ENCODE measurements at regions not wholly inside any gene's neighbourhood (a gene's known extent, or its start where the extent isn't known, plus 50 kb on each side); places are given as distances from the start of the nearest gene placed in this dataset.
"Not testable (repeated sequence)": the region's sequence is repeated elsewhere in the genome, so short reads cannot be mapped to it uniquely, and the experiment has no call there.

GRCh38 chr1:104331763-104332162 lies 582.1 kb downstream of the AMY1C start:
- no peak for DNase-seq

GRCh38 chr1:104337927-104338326 lies 588.2 kb downstream of the AMY1C start:
- DNase-seq: not testable (repeated sequence)

DNA sequence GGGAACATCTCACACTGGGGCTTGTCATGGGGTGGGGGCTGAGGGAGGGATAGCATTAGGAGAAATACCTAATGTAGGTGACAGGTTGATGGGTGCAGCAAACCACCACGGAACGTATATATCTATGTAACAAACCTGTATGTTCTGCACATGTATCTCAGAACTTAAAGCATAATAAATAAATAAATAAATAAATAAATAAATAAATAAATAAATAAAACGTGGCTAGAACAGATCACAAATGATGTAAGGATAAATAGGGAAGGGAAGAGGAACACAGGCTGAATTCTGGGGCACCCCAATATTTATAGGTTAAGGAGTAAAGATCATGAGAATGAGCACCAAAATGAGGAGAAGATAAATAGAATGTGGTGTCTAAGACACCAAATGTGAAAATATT lies 592.2 kb downstream of the AMY1C start:
- no peak for DNase-seq

GRCh38 chr1:104348277-104348676 lies 598.6 kb downstream of the AMY1C start:
- DNase-seq: no peak

DNA sequence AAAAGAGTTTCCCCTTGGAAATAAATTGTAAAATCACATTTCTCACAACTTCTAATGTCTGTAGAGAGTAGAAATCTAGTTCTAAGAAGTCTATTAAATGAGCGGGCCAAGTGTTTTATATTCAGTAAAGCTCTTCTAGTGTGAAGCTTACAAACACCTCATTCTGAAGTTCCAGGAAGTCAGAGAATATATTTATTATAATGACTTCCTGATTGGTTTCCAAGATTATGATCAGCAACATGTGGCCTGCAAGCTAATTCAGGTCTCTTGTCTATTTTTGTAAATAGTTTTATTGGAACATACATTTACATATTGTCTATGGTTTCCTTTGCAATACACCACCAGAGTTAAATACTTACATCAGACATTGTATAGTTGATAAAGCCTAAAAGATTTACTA lies 603.9 kb downstream of the AMY1C start:
- no peak for DNase-seq

DNA sequence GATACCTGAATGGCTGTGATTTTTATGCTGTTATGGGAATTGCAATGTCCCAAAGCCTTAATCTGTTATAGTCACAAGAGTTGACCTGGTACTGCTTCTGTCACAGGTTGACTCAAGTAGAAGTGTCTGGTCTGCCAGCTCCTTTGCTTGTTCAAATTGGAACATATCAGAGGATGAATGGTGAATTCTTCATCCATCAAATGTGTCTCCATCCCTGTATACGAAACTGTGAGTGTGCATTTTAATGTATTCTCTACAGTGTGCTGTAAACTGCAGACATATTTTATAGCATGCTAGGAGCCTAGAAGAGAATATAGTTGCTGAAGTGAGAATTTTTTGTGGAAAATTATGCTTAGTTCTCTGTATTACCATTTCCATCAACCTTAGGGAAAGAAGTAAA lies 608.4 kb downstream of the AMY1C start:
- no peak for DNase-seq

DNA sequence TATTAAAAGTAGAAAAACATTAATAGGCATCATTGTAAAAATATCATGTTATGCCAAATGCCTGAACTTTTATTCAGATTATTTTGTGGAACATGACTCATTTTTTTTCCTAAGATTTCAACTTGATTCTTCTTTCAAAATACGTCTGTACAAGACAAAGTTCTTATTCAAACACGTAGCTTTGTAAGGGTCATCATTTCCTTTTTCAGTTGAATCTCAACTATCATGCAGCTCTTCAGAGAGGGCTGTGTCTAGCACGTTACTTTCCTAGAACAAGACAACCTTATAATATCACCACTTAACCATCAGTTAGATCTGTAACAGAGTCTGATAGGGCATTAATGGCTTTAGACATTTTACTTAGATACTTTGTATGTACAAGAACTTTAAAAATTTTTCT lies 608.9 kb downstream of the AMY1C start:
- DNase-seq: no peak

DNA sequence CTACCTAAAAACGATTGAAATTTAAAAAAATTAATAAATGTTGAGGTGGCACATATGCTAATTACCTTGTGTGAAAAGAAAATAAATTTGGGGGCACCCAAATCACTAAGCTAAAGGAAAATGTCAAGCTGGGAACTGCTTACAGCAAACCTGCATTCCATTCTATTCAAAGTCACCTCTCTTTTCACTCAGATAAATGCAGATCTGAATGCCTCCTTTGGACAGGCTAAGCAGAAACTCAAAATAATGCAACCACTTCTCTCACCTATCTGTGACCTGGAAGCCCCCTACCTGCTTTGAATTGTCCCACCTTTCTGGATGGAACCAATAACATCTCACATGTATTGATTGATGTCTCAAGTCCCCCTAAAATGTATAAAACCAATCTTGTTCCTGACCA lies 628.7 kb downstream of the AMY1C start:
- no peak for DNase-seq

DNA sequence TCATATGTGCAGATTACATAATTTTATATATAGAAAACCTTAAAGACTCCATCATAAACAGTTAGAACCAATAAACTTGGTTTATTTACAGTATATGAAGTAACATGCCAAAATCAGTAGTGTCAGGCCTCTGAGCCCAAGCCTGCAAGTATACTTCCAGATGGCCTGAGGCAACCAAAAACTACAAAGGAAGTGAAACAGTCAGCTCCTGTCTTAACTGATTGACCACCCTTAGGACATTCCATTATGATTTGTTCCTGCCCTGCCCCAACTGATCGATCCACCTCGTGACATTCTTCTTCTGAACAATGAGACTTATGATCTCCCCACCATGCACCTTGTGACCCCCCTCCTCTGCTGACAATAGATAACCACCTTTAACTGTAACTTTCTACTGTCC lies 630.3 kb downstream of the AMY1C start:
- DNase-seq: no peak

DNA sequence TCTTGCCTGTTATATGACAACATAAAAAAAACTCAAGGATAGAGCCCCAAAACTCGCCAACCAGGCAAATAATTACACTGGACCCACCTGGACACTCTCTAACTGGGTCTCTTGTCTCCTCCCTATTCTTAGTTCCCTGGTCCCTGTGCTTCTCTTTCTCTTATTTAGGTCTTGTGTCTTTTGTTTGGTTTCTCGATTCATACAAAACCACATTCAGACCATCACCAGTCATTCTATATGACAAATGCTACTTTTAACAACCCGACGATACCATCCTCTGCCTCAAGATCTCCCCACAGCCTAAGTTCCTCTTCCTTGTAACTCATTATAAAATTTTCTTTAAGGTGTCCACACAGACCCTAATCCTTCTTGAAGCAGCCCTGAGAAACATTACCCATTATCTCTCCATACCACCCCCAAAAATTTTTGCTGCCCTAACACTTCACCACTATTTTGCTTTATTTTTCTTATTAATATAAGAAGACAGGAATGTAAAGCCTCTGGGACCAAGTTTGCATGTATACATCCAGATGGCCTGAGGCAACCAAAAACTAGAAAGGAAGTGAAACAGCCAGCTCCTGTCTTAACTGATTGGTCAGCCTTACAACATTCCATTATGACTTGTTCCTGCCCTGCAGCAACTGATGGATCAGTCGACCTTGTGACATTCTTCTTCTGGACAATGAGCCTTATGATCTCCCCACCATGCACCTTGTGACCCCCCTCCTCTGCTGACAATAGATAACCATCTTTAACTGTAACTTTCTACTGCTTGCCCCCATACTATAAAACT lies 638.2 kb downstream of the AMY1C start:
- no peak for DNase-seq

GRCh38 chr1:104392552-104392951 lies 642.9 kb downstream of the AMY1C start:
- DNase-seq: no peak

DNA sequence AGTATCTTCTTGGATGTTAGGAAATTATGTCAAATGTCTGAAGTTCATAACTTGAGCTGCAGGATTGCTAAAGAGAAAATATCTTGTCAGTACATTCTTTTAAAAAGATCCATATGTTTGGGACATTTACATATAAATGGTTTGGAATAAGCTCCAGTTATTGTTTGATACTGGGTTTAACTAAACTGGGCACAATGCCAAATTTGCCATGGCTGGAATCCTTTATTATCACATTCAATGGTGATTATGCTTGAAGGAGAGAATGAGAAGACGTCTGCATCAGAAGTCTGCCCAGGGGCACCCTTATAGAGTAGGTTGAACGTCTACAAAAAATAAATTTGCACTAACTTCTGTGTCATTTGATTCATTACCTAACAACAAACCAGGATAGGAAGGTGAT lies 652.5 kb downstream of the AMY1C start:
- DNase-seq: peak in 1 of 2 experiments; percentile 21

GRCh38 chr1:104403883-104404282 lies 654.2 kb downstream of the AMY1C start:
- DNase-seq: no peak

- no peak for DNase-seq
Observed at GRCh38 chr1:104406728-104407127, 657.0 kb downstream of the AMY1C start.

DNA sequence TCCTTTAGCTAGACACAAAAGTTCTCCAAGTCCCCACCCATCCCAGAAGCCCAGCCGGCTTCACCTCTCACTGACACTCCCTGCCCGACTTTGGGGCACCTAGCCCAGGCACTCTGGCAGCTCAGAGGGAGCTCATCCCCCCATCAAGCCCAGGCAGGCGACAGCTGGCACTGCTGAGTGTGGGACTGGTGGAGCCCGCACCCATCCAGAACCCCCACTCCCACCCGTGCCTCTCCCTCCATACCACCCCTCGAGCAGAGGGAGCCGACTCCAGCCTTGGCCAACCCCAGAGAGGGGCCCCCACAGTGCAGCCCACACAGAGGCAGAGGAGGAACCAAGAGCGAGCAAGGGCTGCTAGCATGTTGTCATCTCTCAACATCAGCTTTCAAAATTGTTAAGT lies 658.6 kb downstream of the AMY1C start:
- DNase-seq: no peak

GRCh38 chr1:104435255-104435654 lies 685.6 kb downstream of the AMY1C start:
- no peak for DNase-seq

DNA sequence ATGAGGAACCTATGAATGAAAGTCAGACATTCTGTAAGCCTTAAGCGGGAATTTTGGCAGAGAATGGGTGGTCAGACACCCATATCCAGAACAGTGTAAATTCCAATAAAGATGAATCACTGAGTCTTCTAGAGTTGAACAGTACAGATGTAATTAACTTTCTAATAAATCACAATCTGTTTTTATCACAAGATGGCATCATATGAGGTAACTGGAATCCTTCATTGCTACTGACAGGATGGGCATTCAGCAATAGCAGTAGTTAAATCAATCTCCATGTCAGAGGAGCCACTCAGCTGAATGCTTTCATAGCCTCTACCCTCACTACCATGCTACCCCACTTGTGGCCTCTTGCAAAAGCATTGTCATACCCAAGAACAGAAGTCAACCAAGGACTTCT lies 690.3 kb downstream of the AMY1C start:
- no peak for DNase-seq

DNA sequence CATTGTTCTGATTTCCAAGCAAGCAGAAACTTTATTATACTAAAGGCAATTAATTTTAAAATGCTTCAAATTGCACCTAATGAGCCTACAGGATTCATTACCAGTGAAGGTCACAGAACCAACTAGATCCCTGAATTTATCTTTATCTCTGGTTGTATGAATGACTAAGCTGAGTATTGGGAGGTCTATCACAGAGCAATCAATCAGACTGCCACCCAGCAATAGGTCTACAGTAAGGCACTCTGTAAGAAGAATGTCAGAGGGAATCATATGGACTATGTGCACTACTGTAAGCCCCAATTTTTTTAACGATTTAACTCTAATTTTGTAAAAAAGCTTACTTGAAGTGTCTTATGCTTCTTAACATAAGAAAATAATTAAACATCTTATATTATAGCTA lies 707.0 kb downstream of the AMY1C start:
- DNase-seq: no peak

- DNase-seq: no peak
Observed at GRCh38 chr1:104459886-104460285, 710.2 kb downstream of the AMY1C start.

GRCh38 chr1:104460880-104461279 lies 711.2 kb downstream of the AMY1C start:
- no peak for DNase-seq

DNA sequence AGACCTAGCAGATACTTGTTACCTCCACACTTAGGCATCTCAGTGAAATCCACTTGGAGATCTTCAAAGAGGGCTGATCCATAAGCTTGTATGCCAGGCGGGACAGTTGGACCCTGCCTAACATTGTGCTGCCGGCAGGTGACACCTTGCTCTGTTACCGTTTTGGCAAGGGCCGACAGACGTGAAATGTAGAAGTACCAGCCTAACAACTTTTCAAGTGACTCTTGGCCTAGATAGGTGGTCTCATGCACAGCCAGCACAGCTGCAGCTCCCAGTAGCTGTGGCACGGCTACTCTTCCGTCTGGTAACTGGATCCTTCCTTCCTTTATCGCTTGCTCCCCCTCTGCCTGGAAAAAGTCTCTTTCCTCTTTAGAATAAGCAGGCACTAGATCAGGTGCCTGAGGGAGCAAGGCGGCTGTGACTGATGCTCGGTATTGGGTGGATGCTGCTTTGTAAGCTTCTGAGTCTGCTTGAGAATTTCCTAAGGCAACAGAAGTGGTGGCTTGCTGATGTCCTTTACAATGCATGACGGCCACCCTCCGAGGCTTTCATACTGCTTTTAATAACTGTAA lies 713.5 kb downstream of the AMY1C start:
- no peak for DNase-seq

DNA sequence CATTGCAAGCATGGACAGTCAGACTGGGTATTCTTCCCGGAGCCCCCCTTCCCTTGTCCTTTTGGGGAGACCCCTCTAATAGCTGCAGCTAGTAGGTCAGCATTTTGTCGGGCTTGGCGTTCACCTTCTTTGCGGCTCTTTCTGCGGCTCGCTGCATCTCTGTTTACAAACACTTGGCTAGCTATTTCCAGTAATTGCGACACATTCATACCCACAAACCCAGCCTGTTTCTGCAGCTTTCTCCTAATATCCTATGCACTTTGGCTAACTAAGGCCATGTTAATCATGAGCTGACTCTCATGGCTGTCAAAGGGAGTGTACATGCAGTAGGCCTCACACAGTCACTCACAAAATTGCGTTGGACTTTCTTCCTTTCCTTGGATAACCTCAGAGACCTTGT lies 716.4 kb downstream of the AMY1C start:
- DNase-seq: no peak

DNA sequence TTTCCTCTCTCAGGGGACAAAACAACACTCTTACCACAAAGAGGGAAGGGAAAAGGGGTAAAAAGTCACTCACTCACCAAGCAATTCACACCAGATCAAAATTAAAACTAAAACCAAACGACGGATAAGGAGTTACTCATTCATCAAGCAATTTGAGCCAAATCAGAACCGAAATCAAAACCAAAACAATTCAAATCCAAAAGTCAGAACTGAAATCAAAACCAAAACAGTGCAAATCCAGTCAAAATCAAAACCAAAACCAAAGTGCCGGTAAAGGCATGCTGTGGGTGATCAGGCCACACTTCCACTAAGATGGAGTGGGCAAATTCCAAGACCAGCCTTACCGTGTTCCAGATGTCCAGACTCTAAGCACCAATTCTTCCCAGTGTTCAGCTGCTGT lies 717.9 kb downstream of the AMY1C start:
- no peak for DNase-seq

DNA sequence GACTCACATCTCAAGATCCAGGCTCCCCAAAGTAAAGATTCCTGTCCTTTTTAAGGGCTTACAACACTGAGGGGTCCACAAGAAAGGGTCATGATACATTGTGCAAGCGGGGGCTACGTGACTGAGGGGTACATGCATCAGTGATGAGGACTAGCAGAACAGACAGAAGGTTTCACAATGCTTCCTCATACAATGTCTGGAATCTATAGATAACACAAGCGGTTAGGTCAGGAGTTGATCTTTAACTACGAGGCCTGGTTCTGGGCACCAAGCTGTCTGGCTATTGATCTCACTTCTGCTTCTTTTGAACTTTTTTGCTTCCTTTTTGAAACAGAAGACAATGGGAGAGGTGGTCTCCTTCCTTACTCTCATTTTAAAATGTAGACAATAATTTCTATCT lies 718.6 kb downstream of the AMY1C start:
- DNase-seq: no peak

DNA sequence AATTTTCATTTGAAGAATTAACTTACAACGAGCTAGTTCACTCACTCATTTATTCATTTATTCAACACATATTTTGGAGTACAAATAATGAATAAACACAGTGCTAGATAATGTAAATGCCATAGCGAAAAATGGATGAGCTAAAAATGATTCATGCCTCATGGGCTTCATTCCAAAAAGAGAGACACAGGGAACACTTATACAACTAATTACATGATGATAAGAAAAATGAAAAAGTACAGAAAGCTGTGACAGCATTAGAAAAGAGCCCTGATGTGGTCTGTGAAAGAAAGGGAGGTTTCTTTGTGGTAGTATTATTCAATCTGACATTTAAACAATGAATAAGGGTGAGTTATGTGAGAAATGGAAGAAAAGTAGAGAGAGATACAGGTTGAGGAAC lies 726.4 kb downstream of the AMY1C start:
- DNase-seq: no peak

All from NCI-H2081 (cell line).